GM23338 (cell line): ENCODE measurements at regions not wholly inside any gene's neighbourhood (a gene's known extent, or its start where the extent isn't known, plus 50 kb on each side); places are given as distances from the start of the nearest gene placed in this dataset.

ENCODE experiments used
- ATAC-seq: fragments of 200-7000 bp; cut with Tn5 transposase; 3 replicates; pipeline ENCODE4 v1.9.1; 2020
- DNase-seq: peaks from one replicate; pipeline ENCODE4 v3.0.0-alpha.2; 2015; ENCODE audit warnings: low spot score
- H2AFZ ChIP-seq: fragments of 200-600 bp; sonication (generic); 2 replicates; pipeline ENCODE4 v1.8.0; 2016; ENCODE audit warnings: antibody characterized with exemption, mild to moderate bottlenecking, moderate library complexity
- H3F3A ChIP-seq: fragments of 200-600 bp; sonication (generic); replicated peaks from 2 replicates; pipeline ENCODE4 v1.8.0; 2017; ENCODE audit warnings: antibody characterized with exemption, mixed run types, low read depth
- H3K27ac ChIP-seq: fragments of 200-600 bp; sonication (generic); 2 replicates; pipeline ENCODE4 v1.6.1; 2016; ENCODE audit warnings: low read depth
- H3K27me3 ChIP-seq: fragments of 200-600 bp; sonication (generic); 2 replicates; pipeline ENCODE4 v1.8.0; 2016; ENCODE audit warnings: mild to moderate bottlenecking, mixed run types, moderate library complexity; ENCODE audit not compliant: insufficient read depth
- H3K36me3 ChIP-seq: fragments of 200-600 bp; sonication (generic); 2 replicates; pipeline ENCODE4 v1.8.0; 2016; ENCODE audit warnings: mild to moderate bottlenecking; ENCODE audit not compliant: insufficient read depth
- H3K4me1 ChIP-seq: fragments of 200-600 bp; sonication (generic); 2 replicates; pipeline ENCODE4 v1.8.0; 2016; ENCODE audit warnings: mild to moderate bottlenecking, moderate library complexity; ENCODE audit not compliant: insufficient read depth
- H3K4me2 ChIP-seq: fragments of 200-600 bp; sonication (generic); 2 replicates; pipeline ENCODE4 v1.7.1; 2017; ENCODE audit warnings: mixed run types
- H3K4me3 ChIP-seq: fragments of 200-600 bp; sonication (generic); 2 replicates; pipeline ENCODE4 v1.6.1; 2016; ENCODE audit warnings: mixed run types
- H3K79me2 ChIP-seq: fragments of 200-600 bp; sonication (generic); replicated peaks from 2 replicates; pipeline ENCODE4 v1.8.0; 2017; ENCODE audit warnings: mild to moderate bottlenecking; ENCODE audit not compliant: insufficient read depth
- H3K9me2 ChIP-seq: fragments of 200-600 bp; sonication (generic); 2 replicates; pipeline ENCODE4 v1.8.0; 2017; ENCODE audit not compliant: insufficient read depth
- H4K20me1 ChIP-seq: fragments of 200-600 bp; sonication (generic); replicated peaks from 2 replicates; pipeline ENCODE4 v1.8.0; 2017; ENCODE audit warnings: mild to moderate bottlenecking; ENCODE audit not compliant: insufficient read depth
- H3K27ac Mint-ChIP-seq: 2 replicates; pipeline ENCODE4 v1.8.0; 2020; ENCODE audit warnings: inconsistent platforms, mild to moderate bottlenecking, moderate library complexity, mixed read lengths
- H3K27me3 Mint-ChIP-seq: 3 replicates; pipeline ENCODE4 v1.8.0; 2022; ENCODE audit warnings: low read depth, mild to moderate bottlenecking, moderate library complexity, mixed read lengths, inconsistent platforms; ENCODE audit not compliant: insufficient read depth, poor library complexity
- H3K36me3 Mint-ChIP-seq: 3 replicates; pipeline ENCODE4 v1.8.0; 2021; ENCODE audit warnings: low read depth, mild to moderate bottlenecking, inconsistent platforms, moderate library complexity, mixed read lengths
- H3K4me1 Mint-ChIP-seq: 3 replicates; pipeline ENCODE4 v1.8.0; 2020; ENCODE audit warnings: mild to moderate bottlenecking, inconsistent platforms, mixed read lengths
- H3K4me3 Mint-ChIP-seq: 3 replicates; pipeline ENCODE4 v1.8.0; 2021; ENCODE audit warnings: moderate library complexity, mild to moderate bottlenecking, inconsistent platforms, mixed read lengths
- H3K9me3 Mint-ChIP-seq: 3 replicates; pipeline ENCODE4 v1.8.0; 2020; ENCODE audit warnings: moderate library complexity, mild to moderate bottlenecking, inconsistent platforms, mixed read lengths
- CREB1 ChIP-seq: fragments of 250-450 bp; sonication (Bioruptor Pico); IDR thresholded peaks from 2 replicates; pipeline ENCODE4 v1.5.0; 2020; ENCODE audit warnings: low read depth, mild to moderate bottlenecking, moderate library complexity
- EZH2phosphoT487 ChIP-seq: fragments of 200-600 bp; sonication (generic); IDR thresholded peaks from one replicate; pipeline ENCODE4 v1.8.1; 2018; ENCODE audit warnings: antibody characterized with exemption; ENCODE audit not compliant: unreplicated experiment
- JUNB ChIP-seq: IDR thresholded peaks from one replicate; pipeline ENCODE4 v1.6.1; 2016; ENCODE audit warnings: antibody characterized with exemption; ENCODE audit not compliant: unreplicated experiment
- POLR2AphosphoS5 ChIP-seq: IDR thresholded peaks from 2 replicates; pipeline ENCODE4 v1.6.1; 2016; ENCODE audit warnings: antibody characterized with exemption, low read depth
- STAT1 ChIP-seq: IDR thresholded peaks from one replicate; pipeline ENCODE4 v1.6.1; 2016; ENCODE audit warnings: antibody characterized with exemption; ENCODE audit not compliant: unreplicated experiment
- ZNF114 ChIP-seq: fragments of 250-450 bp; sonication (Bioruptor Pico); IDR thresholded peaks from 2 replicates; pipeline ENCODE4 v1.5.0; 2020; ENCODE audit warnings: mild to moderate bottlenecking, moderate library complexity
- TF ChIP-seq, protein P1 (sequence below): IDR thresholded peaks from one replicate; pipeline ENCODE4 v1.6.1; 2018; ENCODE audit warnings: antibody characterized with exemption; ENCODE audit not compliant: unreplicated experiment
- TF ChIP-seq, protein P2 (sequence below), 2 experiments: fragments of 200-600 bp in 1 of 2; sonication (generic) in 1 of 2; conservative IDR thresholded peaks; 2 replicates each; pipeline versions ENCODE4 v1.5.1 to v1.6.1; 2016 to 2017; ENCODE audit warnings: antibody characterized with exemption in 2 of 2, low read depth in 2 of 2, mild to moderate bottlenecking in 2 of 2, moderate library complexity in 1 of 2

DNA sequence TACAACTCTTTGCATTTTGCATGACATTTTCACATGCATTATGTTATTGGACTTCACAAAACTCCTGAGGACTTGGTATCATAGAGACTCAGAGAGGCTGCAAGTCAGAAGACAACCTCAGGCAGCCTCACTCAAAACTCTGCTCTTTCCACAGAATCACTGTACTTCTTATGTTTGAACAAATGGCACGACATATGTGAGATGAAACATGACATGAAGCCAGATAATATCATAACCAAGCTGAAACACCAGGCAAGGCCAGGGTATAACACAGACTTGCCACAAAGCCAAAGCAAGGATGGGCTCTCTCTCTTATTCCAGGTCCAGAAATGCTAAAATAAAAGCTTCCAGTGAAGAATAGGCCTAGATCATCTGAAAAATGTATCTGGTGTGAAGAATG is 425.8 kb upstream of the CDH5 start (continued):
- no peak for TF ChIP-seq JUNB
- no peak for TF ChIP-seq STAT1
- no peak for TF ChIP-seq ZNF114 (CRISPR knock-in tag)

DNA sequence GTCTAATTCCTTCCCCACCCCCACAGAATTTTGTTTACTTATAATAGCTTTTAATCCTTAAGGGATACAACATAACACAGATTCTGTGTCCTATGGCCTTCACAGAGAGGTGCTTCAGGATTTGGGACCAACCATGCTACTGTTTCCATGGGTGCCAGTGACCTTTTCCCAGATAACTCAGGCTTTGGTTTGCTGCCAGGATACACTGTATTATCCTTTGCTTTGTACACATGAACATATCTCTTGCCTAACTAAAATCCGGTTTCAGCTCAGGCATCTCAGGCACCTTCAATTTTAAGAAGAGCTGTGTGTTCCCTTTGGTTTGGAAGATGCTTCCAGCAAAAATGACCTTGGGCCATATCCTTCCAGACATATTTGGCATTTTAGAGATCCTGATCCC is 428.4 kb upstream of the CDH5 start:
- no peaks in the 10 kb centered on the region for H3F3A ChIP-seq
- Mint-ChIP-seq H3K27me3 (no peaks in the 10 kb centered on the region), H3K4me3 (no peak overlapping the region), H3K27ac (no peak overlapping the region), H3K4me1 (no peaks in the 10 kb centered on the region), H3K36me3 (no peaks in the 10 kb centered on the region), H3K9me3 (no peaks in the 10 kb centered on the region)
- no peaks in the 10 kb centered on the region for H3K27me3 ChIP-seq
- DNase-seq (no peak), ATAC-seq (no peak)
- H3K4me3 ChIP-seq, result no peak overlapping the region
- H3K79me2 ChIP-seq, result no peaks in the 10 kb centered on the region
- H3K4me2 ChIP-seq, result no peak overlapping the region
- H3K36me3 ChIP-seq, result no peaks in the 10 kb centered on the region
- TF ChIP-seq STAT1, result no peak
- no peak for TF ChIP-seq EZH2phosphoT487
- no peak overlapping the region for H2AFZ ChIP-seq
- no peak overlapping the region for H3K27ac ChIP-seq
- H4K20me1 ChIP-seq, result no peaks in the 10 kb centered on the region
- peaks cover 6% of the 10 kb centered on the region for H3K9me2 ChIP-seq
- H3K4me1 ChIP-seq, result no peaks in the 10 kb centered on the region

- DNase-seq (no peak), ATAC-seq (no peak)
- Mint-ChIP-seq H3K36me3 (no peaks in the 10 kb centered on the region), H3K27me3 (no peaks in the 10 kb centered on the region), H3K4me3 (no peak overlapping the region), H3K9me3 (no peaks in the 10 kb centered on the region), H3K27ac (no peak overlapping the region), H3K4me1 (no peaks in the 10 kb centered on the region)
- Histone ChIP-seq H3K27ac (no peak overlapping the region), H3K9me2 (peaks cover 6% of the 10 kb centered on the region), H4K20me1 (no peaks in the 10 kb centered on the region), H3K27me3 (no peaks in the 10 kb centered on the region), H3K79me2 (no peaks in the 10 kb centered on the region), H2AFZ (no peak overlapping the region), H3K4me3 (no peak overlapping the region), H3F3A (no peaks in the 10 kb centered on the region), H3K36me3 (no peaks in the 10 kb centered on the region), H3K4me2 (no peak overlapping the region), H3K4me1 (no peaks in the 10 kb centered on the region)
- TF ChIP-seq EZH2phosphoT487 (no peak), ZNF114 (CRISPR knock-in tag) (no peak), JUNB (no peak), POLR2AphosphoS5 (no peak), CREB1 (CRISPR knock-in tag) (no peak)
- TF ChIP-seq, protein P1, sequence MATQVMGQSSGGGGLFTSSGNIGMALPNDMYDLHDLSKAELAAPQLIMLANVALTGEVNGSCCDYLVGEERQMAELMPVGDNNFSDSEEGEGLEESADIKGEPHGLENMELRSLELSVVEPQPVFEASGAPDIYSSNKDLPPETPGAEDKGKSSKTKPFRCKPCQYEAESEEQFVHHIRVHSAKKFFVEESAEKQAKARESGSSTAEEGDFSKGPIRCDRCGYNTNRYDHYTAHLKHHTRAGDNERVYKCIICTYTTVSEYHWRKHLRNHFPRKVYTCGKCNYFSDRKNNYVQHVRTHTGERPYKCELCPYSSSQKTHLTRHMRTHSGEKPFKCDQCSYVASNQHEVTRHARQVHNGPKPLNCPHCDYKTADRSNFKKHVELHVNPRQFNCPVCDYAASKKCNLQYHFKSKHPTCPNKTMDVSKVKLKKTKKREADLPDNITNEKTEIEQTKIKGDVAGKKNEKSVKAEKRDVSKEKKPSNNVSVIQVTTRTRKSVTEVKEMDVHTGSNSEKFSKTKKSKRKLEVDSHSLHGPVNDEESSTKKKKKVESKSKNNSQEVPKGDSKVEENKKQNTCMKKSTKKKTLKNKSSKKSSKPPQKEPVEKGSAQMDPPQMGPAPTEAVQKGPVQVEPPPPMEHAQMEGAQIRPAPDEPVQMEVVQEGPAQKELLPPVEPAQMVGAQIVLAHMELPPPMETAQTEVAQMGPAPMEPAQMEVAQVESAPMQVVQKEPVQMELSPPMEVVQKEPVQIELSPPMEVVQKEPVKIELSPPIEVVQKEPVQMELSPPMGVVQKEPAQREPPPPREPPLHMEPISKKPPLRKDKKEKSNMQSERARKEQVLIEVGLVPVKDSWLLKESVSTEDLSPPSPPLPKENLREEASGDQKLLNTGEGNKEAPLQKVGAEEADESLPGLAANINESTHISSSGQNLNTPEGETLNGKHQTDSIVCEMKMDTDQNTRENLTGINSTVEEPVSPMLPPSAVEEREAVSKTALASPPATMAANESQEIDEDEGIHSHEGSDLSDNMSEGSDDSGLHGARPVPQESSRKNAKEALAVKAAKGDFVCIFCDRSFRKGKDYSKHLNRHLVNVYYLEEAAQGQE, result no peak
- TF ChIP-seq, protein P2, sequence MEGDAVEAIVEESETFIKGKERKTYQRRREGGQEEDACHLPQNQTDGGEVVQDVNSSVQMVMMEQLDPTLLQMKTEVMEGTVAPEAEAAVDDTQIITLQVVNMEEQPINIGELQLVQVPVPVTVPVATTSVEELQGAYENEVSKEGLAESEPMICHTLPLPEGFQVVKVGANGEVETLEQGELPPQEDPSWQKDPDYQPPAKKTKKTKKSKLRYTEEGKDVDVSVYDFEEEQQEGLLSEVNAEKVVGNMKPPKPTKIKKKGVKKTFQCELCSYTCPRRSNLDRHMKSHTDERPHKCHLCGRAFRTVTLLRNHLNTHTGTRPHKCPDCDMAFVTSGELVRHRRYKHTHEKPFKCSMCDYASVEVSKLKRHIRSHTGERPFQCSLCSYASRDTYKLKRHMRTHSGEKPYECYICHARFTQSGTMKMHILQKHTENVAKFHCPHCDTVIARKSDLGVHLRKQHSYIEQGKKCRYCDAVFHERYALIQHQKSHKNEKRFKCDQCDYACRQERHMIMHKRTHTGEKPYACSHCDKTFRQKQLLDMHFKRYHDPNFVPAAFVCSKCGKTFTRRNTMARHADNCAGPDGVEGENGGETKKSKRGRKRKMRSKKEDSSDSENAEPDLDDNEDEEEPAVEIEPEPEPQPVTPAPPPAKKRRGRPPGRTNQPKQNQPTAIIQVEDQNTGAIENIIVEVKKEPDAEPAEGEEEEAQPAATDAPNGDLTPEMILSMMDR (conservative IDR thresholded peaks at IDR 0.05; ENCODE audit: low read depth in 2 of 2), result no peak
Observed at GRCh38 chr16:65937455-65937854, 429.0 kb upstream of the CDH5 start.
